WTC11 (cell line): ENCODE measurements at regions not wholly inside any gene's neighbourhood (a gene's known extent, or its start where the extent isn't known, plus 50 kb on each side); places are given as distances from the start of the nearest gene placed in this dataset.

Experiments
- ATAC-seq: fragments of 200-7000 bp; cut with Tn5 transposase; 2 replicates; pipeline ENCODE4 v1.10.0; 2021; ENCODE audit warnings: mild to moderate bottlenecking, moderate library complexity
- CTCF ChIA-PET: fragments of 300-600 bp; sonication (Branson Sonifier 250); formaldehyde crosslinking; loops from one replicate; lab custom pipeline; 2021; ENCODE audit warnings: antibody characterized with exemption; lab: Charles Lee
- POLR2A ChIA-PET: fragments of 350-600 bp; sonication (Branson Sonifier 250); formaldehyde crosslinking; loops from one replicate; lab custom pipeline; 2021; ENCODE audit warnings: antibody characterized with exemption; lab: Charles Lee
- DNase-seq: peaks from one replicate; pipeline ENCODE4 v3.0.0; 2021; ENCODE audit warnings: low spot score
- H3K27ac Mint-ChIP-seq: 2 replicates; pipeline ENCODE4 v1.8.0; 2021; ENCODE audit warnings: mixed read lengths
- H3K27me3 Mint-ChIP-seq: 2 replicates; pipeline ENCODE4 v1.8.0; 2021; ENCODE audit warnings: low read depth, mild to moderate bottlenecking, moderate library complexity, mixed read lengths
- H3K36me3 Mint-ChIP-seq: 2 replicates; pipeline ENCODE4 v1.8.0; 2021; ENCODE audit warnings: mixed read lengths
- H3K4me1 Mint-ChIP-seq: 2 replicates; pipeline ENCODE4 v1.8.0; 2022; ENCODE audit warnings: mixed read lengths
- H3K4me3 Mint-ChIP-seq: 2 replicates; pipeline ENCODE4 v1.8.0; 2021; ENCODE audit warnings: mild to moderate bottlenecking, moderate library complexity, mixed read lengths
- H3K9me3 Mint-ChIP-seq: 2 replicates; pipeline ENCODE4 v1.8.0; 2021; ENCODE audit warnings: mixed read lengths
- FOXP1 ChIP-seq: sonication (generic); formaldehyde crosslinking; IDR thresholded peaks from 2 replicates; pipeline ENCODE4 v1.8.0; 2022; ENCODE audit warnings: missing genetic modification reagents, mild to moderate bottlenecking, moderate library complexity, borderline replicate concordance
- FOXP4 ChIP-seq: sonication (generic); formaldehyde crosslinking; IDR thresholded peaks from 2 replicates; pipeline ENCODE4 v1.8.0; 2022; ENCODE audit warnings: mild to moderate bottlenecking, missing genetic modification reagents
- GRHL2 ChIP-seq: fragments of 250-450 bp; sonication (Bioruptor Pico); IDR thresholded peaks from 2 replicates; pipeline ENCODE4 v1.8.0; 2022; ENCODE audit warnings: mild to moderate bottlenecking, moderate library complexity; ENCODE audit not compliant: insufficient replicate concordance, severe bottlenecking
- GTF2I ChIP-seq: fragments of 250-450 bp; sonication (Bioruptor Pico); conservative IDR thresholded peaks from 2 replicates; pipeline ENCODE4 v1.4.0; 2021; ENCODE audit warnings: mild to moderate bottlenecking
- HMGA2 ChIP-seq: fragments of 250-450 bp; sonication (Bioruptor Pico); IDR thresholded peaks from 2 replicates; pipeline ENCODE4 v1.4.0; 2021; ENCODE audit warnings: mild to moderate bottlenecking, moderate library complexity
- HMGXB4 ChIP-seq: sonication (generic); formaldehyde crosslinking; IDR thresholded peaks from 2 replicates; pipeline ENCODE4 v1.8.1; 2023; ENCODE audit warnings: mild to moderate bottlenecking, moderate library complexity, missing genetic modification reagents
- IRF1 ChIP-seq: sonication (generic); formaldehyde crosslinking; IDR thresholded peaks from 2 replicates; pipeline ENCODE4 v1.8.0; 2023; ENCODE audit warnings: missing genetic modification reagents
- IRF2 ChIP-seq: sonication (generic); formaldehyde crosslinking; IDR thresholded peaks from 2 replicates; pipeline ENCODE4 v1.8.0; 2022; ENCODE audit warnings: low read depth, missing genetic modification reagents, borderline replicate concordance
- MLX ChIP-seq: sonication (generic); formaldehyde crosslinking; IDR thresholded peaks from 2 replicates; pipeline ENCODE4 v1.8.1; 2023; ENCODE audit warnings: mild to moderate bottlenecking, missing genetic modification reagents, moderate library complexity
- NR2C2 ChIP-seq: sonication (generic); formaldehyde crosslinking; IDR thresholded peaks from 2 replicates; pipeline ENCODE4 v1.8.0; 2022; ENCODE audit warnings: mild to moderate bottlenecking, missing genetic modification reagents
- NR3C1 ChIP-seq: sonication (generic); formaldehyde crosslinking; conservative IDR thresholded peaks from 2 replicates; pipeline ENCODE4 v1.8.1; 2023; ENCODE audit warnings: low read depth, mild to moderate bottlenecking, missing genetic modification reagents
- SMAD4 ChIP-seq: sonication (generic); formaldehyde crosslinking; IDR thresholded peaks from 2 replicates; pipeline ENCODE4 v1.8.0; 2022; ENCODE audit warnings: mild to moderate bottlenecking, missing genetic modification reagents
- STAT6 ChIP-seq: sonication (generic); formaldehyde crosslinking; conservative IDR thresholded peaks from 2 replicates; pipeline ENCODE4 v1.8.1; 2023; ENCODE audit warnings: mild to moderate bottlenecking, low read depth, missing genetic modification reagents, moderate library complexity
- TEAD1 ChIP-seq: sonication (generic); formaldehyde crosslinking; IDR thresholded peaks from 2 replicates; pipeline ENCODE4 v1.8.0; 2022; ENCODE audit warnings: mild to moderate bottlenecking, missing genetic modification reagents
- ZBTB21 ChIP-seq: sonication (generic); formaldehyde crosslinking; IDR thresholded peaks from 2 replicates; pipeline ENCODE4 v1.8.1; 2023; ENCODE audit warnings: mild to moderate bottlenecking, missing genetic modification reagents, borderline replicate concordance
- ZMAT4 ChIP-seq: fragments of 250-450 bp; sonication (Bioruptor Pico); IDR thresholded peaks from 2 replicates; pipeline ENCODE4 v1.9.0; 2021; ENCODE audit warnings: mild to moderate bottlenecking

- no peaks in the 10 kb centered on the region; the same call in 1 of the 2 replicates for H3K27me3 Mint-ChIP-seq
- H3K27ac Mint-ChIP-seq = no peak overlapping the region
- ATAC-seq (no peak), DNase-seq (no peak)
- CTCF ChIA-PET = interaction anchor here (0.8 to 0.9 kb wide), 2 partner anchors 13 to 19 kb away, joined by 3 to 4 read pairs; no protein-coding TSS in a partner anchor
- no peak overlapping the region for H3K4me3 Mint-ChIP-seq
- H3K9me3 Mint-ChIP-seq = no peaks in the 10 kb centered on the region
- peaks cover 12% of the 10 kb centered on the region; the same call in 1 of the 2 replicates for H3K4me1 Mint-ChIP-seq
- no peaks in the 10 kb centered on the region for H3K36me3 Mint-ChIP-seq
- POLR2A ChIA-PET = interaction anchor here (0.9 kb wide), 1 partner anchor 13 kb away, joined by 4 read pairs; no protein-coding TSS in a partner anchor
- TF ChIP-seq TEAD1 (no peak), GTF2I (CRISPR knock-in tag) (no peak), ZMAT4 (CRISPR knock-in tag) (no peak), SMAD4 (no peak), ZBTB21 (CRISPR knock-in tag) (no peak), IRF2 (no peak), NR2C2 (CRISPR knock-in tag) (no peak), MLX (CRISPR knock-in tag) (no peak), HMGXB4 (CRISPR knock-in tag) (no peak), FOXP4 (CRISPR knock-in tag) (no peak), IRF1 (CRISPR knock-in tag) (no peak), HMGA2 (CRISPR knock-in tag) (no peak), FOXP1 (CRISPR knock-in tag) (no peak)
Measured at GRCh38 chr12:93297536-93297935, 80.2 kb upstream of the NUDT4 start.

GRCh38 chr12:93299262-93299846, 78.4 kb upstream of the NUDT4 start:
- CTCF ChIA-PET = no interaction called here
- TF ChIP-seq GRHL2 (CRISPR knock-in tag) = no peak
- no peak for TF ChIP-seq NR3C1 (CRISPR knock-in tag)
- TF ChIP-seq HMGA2 (CRISPR knock-in tag) = no peak
- no peak for TF ChIP-seq STAT6
- Mint-ChIP-seq H3K4me3 (no peak overlapping the region), H3K36me3 (no peaks in the 10 kb centered on the region), H3K27me3 (no peaks in the 10 kb centered on the region; the same call in 1 of the 2 replicates), H3K27ac (no peak overlapping the region), H3K4me1 (0 out of 2 replicates have a peak, but pooled peaks cover 4% of the 10 kb centered on the region), H3K9me3 (no peaks in the 10 kb centered on the region)
- ATAC-seq (no peak), DNase-seq (no peak)
- POLR2A ChIA-PET = no interaction called here
